ENCODE measurements at regions not wholly inside any gene's neighbourhood (a gene's known extent, or its start where the extent isn't known, plus 50 kb on each side); places are given as distances from the start of the nearest gene placed in this dataset.

DNA sequence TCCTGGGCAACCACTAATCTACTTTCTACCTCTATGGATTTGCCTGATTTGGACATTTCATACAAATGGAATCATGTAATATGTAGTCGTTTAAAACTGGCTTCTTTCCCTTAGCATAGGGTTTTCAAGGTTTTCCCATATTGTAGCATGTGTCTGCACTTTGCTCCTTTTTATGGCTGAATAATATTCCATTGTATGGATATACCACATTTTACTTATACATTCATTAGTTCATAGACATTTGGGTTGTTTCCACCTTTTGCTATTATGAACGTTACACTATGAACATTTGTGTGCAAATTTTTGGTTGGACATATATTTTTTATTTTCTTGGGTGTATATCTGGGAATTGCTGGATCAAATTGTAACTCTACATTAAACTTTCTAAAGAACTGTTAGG is 600.4 kb upstream of the NOX3 start:
- intact Hi-C loops (cut with DNase I), result no loop called here
- H3K36me3 ChIP-seq (replicated peaks in 1 of 2), result no peaks in the 10 kb centered on the region
- H3K27ac ChIP-seq, result no peak overlapping the region
- no peaks in the 10 kb centered on the region for H3K27me3 ChIP-seq
- H3K9me3 ChIP-seq (replicated peaks in 1 of 3), result no peaks in the 10 kb centered on the region
- H3K4me3 ChIP-seq, result no peak overlapping the region
- no peaks in the 10 kb centered on the region for H3K4me1 ChIP-seq (replicated peaks in 1 of 2)
- 72 to 79% (median 74%) methylated on average over 2 of the region's 2 CpGs for WGBS, 4 donors
- TF ChIP-seq, protein P1, sequence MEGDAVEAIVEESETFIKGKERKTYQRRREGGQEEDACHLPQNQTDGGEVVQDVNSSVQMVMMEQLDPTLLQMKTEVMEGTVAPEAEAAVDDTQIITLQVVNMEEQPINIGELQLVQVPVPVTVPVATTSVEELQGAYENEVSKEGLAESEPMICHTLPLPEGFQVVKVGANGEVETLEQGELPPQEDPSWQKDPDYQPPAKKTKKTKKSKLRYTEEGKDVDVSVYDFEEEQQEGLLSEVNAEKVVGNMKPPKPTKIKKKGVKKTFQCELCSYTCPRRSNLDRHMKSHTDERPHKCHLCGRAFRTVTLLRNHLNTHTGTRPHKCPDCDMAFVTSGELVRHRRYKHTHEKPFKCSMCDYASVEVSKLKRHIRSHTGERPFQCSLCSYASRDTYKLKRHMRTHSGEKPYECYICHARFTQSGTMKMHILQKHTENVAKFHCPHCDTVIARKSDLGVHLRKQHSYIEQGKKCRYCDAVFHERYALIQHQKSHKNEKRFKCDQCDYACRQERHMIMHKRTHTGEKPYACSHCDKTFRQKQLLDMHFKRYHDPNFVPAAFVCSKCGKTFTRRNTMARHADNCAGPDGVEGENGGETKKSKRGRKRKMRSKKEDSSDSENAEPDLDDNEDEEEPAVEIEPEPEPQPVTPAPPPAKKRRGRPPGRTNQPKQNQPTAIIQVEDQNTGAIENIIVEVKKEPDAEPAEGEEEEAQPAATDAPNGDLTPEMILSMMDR (IDR thresholded peaks at IDR 0.05), result no peak
- no peak for TF ChIP-seq POLR2A (IDR thresholded peaks at IDR 0.05)
- no peak for DNase-seq

DNA sequence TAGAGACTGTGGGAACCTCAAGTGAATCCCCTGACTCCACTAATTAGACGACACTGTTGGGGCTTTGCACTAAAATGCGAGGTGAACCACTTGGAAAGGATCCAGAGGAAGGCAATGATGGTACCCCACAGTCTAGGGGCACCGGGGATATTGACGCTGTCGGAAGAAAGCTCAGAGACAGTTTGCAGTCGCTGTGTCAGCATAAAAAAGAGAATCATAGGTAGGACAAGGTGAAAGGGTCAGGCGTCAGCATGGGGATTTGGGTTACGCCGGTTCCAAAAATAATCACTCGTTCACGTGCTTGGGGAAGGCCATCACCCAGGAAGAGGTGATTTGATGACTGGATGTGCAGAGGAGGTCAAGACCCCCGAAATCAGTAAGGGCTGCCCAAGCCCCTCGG is 598.0 kb upstream of the NOX3 start:
- TF ChIP-seq, protein P1 (IDR thresholded peaks at IDR 0.05), result no peak
- TF ChIP-seq POLR2A (IDR thresholded peaks at IDR 0.05), result no peak
- intact Hi-C loops (cut with DNase I), result no loop called here
- Histone ChIP-seq H3K4me3 (no peak overlapping the region), H3K27me3 (no peaks in the 10 kb centered on the region), H3K27ac (no peak overlapping the region), H3K36me3 (replicated peaks in 1 of 2) (no peaks in the 10 kb centered on the region), H3K4me1 (replicated peaks in 1 of 2) (no peaks in the 10 kb centered on the region), H3K9me3 (replicated peaks in 1 of 3) (no peaks in the 10 kb centered on the region)
- no peak for DNase-seq
- 81 to 91% (median 86%) methylated on average over 13 of the region's 13 CpGs for WGBS, 4 donors

DNA sequence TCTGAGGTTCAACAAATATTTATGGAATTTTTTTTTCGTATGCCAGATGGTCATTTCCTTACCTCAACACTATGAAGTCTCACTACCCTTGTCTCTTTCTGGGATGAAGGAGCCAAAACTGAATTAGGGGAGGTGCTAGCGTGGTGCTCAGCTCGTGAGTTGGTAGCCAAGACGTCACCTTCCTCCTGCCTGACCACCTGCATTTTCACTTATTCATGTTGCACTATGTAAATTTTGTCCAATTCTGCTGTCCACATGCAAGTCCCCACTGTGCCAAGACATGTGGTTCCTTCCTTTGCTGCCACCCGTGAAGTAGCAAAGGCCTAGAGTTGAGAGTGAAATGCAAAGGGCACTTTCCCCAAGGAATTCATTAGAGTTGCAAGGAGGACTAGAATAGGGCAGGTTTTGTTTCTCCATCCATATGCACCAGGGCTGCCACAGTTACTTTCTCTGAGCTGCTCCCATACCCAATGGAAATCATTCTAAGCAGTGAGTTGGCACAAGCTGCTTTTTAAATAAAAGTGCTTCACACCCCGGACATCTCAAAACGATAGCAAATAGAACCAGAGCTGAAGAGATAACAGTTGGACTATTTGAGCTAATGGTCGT is 591.3 kb upstream of the NOX3 start:
- DNase-seq, result no peak
- Histone ChIP-seq H3K4me3 (no peak overlapping the region), H3K9me3 (replicated peaks in 1 of 3) (no peaks in the 10 kb centered on the region), H3K36me3 (replicated peaks in 1 of 2) (no peaks in the 10 kb centered on the region), H3K4me1 (replicated peaks in 1 of 2) (no peaks in the 10 kb centered on the region), H3K27me3 (no peaks in the 10 kb centered on the region), H3K27ac (no peak overlapping the region)
- WGBS, 4 donors, result 80 to 84% (median 82%) methylated on average over 8 of the region's 8 CpGs
- no peak for TF ChIP-seq POLR2A (IDR thresholded peaks at IDR 0.05)
- TF ChIP-seq, protein P1 (IDR thresholded peaks at IDR 0.05), result no peak
- intact Hi-C loops (cut with DNase I), result no loop called here

DNA sequence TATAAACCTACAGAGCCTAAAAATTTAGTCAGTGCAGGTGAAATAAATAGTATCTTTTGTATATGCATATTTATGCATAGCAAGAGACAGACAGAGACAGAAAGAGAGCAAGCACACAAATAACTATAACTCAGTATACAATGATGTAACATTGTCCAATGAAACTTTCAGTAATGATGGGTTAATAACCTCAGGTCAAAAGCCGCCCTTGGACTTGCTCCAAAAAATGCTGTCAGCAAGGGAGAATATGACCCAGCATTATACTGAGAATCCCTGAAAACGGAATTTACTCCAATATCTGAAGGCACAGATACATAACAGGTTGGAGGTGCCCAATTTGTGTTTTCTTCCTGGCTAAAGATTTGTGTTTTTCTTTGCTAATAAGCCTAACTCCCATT is 590.6 kb upstream of the NOX3 start:
- WGBS, 4 donors, result 36 to 47% (median 46%) methylated on average over 2 of the region's 2 CpGs
- peak in 1 of 7 donors; percentile 21 for DNase-seq
- Histone ChIP-seq H3K4me3 (no peak overlapping the region), H3K4me1 (replicated peaks in 1 of 2) (no peaks in the 10 kb centered on the region), H3K27me3 (no peaks in the 10 kb centered on the region), H3K9me3 (replicated peaks in 1 of 3) (no peaks in the 10 kb centered on the region), H3K36me3 (replicated peaks in 1 of 2) (no peaks in the 10 kb centered on the region), H3K27ac (no peak overlapping the region)
- TF ChIP-seq, protein P1 (IDR thresholded peaks at IDR 0.05), result no peak
- TF ChIP-seq POLR2A (IDR thresholded peaks at IDR 0.05), result no peak
- intact Hi-C loops (cut with DNase I), result no loop called here
